Activated B cell treated with CpG ODN at 0.5 μM for 24 hours (primary cell): ENCODE measurements at regions not wholly inside any gene's neighbourhood (a gene's known extent, or its start where the extent isn't known, plus 50 kb on each side); places are given as distances from the start of the nearest gene placed in this dataset.

Experiments used
- ATAC-seq: fragments of 200-7000 bp; cut with Tn5 transposase; one replicate; pipeline ENCODE4 v1.10.0; 2021; ENCODE audit warnings: low read depth, mild to moderate bottlenecking, moderate library complexity
- CTCF ChIA-PET: fragments of 350-600 bp; sonication (Branson Sonifier 250); formaldehyde crosslinking; loops from one replicate; lab custom pipeline; 2021; ENCODE audit warnings: antibody characterized with exemption; lab: Charles Lee
- POLR2A ChIA-PET: fragments of 350-600 bp; sonication (Branson Sonifier 250); formaldehyde crosslinking; loops from one replicate; lab custom pipeline; 2021; ENCODE audit warnings: antibody characterized with exemption; lab: Charles Lee
- DNase-seq: peaks from one replicate; pipeline ENCODE4 v3.0.0; 2022
- H3K27ac Mint-ChIP-seq: one replicate; pipeline ENCODE4 v1.8.0; 2020; ENCODE audit warnings: mixed read lengths
- H3K27me3 Mint-ChIP-seq: one replicate; pipeline ENCODE4 v1.8.0; 2021; ENCODE audit warnings: mixed read lengths
- H3K36me3 Mint-ChIP-seq: one replicate; pipeline ENCODE4 v1.8.0; 2021; ENCODE audit warnings: low read depth, mixed read lengths
- H3K4me1 Mint-ChIP-seq: one replicate; pipeline ENCODE4 v1.8.0; 2021; ENCODE audit warnings: mixed read lengths
- H3K4me3 Mint-ChIP-seq: one replicate; pipeline ENCODE4 v1.8.0; 2020; ENCODE audit warnings: mild to moderate bottlenecking, mixed read lengths
- H3K9me3 Mint-ChIP-seq: one replicate; pipeline ENCODE4 v1.8.0; 2020; ENCODE audit warnings: mixed read lengths
- CTCF ChIP-seq: fragments of 200-600 bp; IDR thresholded peaks from one replicate; pipeline ENCODE4 v1.8.0; 2022; ENCODE audit warnings: antibody characterized with exemption, mild to moderate bottlenecking
- intact Hi-C: fragments of 100-400 bp; cut with micrococcal nuclease; formaldehyde crosslinking; loops from one replicate; pipeline ENCODE4 v1.15.1; 2024

GRCh38 chr3:162278834-162279233 is 782.2 kb downstream of the OTOL1 start:
- ChIA-PET CTCF (no interaction called here), POLR2A (no interaction called here)
- DNase-seq = no peak
- H3K27me3 Mint-ChIP-seq = no peaks in the 10 kb centered on the region
- ATAC-seq = no peak
- no peaks in the 10 kb centered on the region for H3K36me3 Mint-ChIP-seq
- no peak overlapping the region for H3K4me3 Mint-ChIP-seq
- no peak for TF ChIP-seq CTCF
- H3K9me3 Mint-ChIP-seq = peaks cover 11% of the 10 kb centered on the region
- H3K27ac Mint-ChIP-seq = no peak overlapping the region
- intact Hi-C loops = no loop called here
- H3K4me1 Mint-ChIP-seq = no peaks in the 10 kb centered on the region

- ChIA-PET CTCF (no interaction called here), POLR2A (no interaction called here)
- DNase-seq (no peak), ATAC-seq (no peak)
- TF ChIP-seq CTCF = no peak
- Mint-ChIP-seq H3K9me3 (peaks cover 5% of the 10 kb centered on the region), H3K36me3 (no peaks in the 10 kb centered on the region), H3K27me3 (no peaks in the 10 kb centered on the region), H3K27ac (no peak overlapping the region), H3K4me3 (no peak overlapping the region), H3K4me1 (no peaks in the 10 kb centered on the region)
- intact Hi-C loops = no loop called here
Measured at GRCh38 chr3:162285259-162285658, 788.7 kb downstream of the OTOL1 start.

GRCh38 chr3:162287600-162287999 is 791.0 kb downstream of the OTOL1 start:
- peaks cover 3% of the 10 kb centered on the region for H3K9me3 Mint-ChIP-seq
- no peaks in the 10 kb centered on the region for H3K36me3 Mint-ChIP-seq
- POLR2A ChIA-PET = no interaction called here
- H3K4me1 Mint-ChIP-seq = no peaks in the 10 kb centered on the region
- TF ChIP-seq CTCF = no peak
- CTCF ChIA-PET = no interaction called here
- ATAC-seq (no peak), DNase-seq (no peak)
- intact Hi-C loops = no loop called here
- no peak overlapping the region for H3K4me3 Mint-ChIP-seq
- no peak overlapping the region for H3K27ac Mint-ChIP-seq
- no peaks in the 10 kb centered on the region for H3K27me3 Mint-ChIP-seq

GRCh38 chr3:162292409-162292808 is 795.8 kb downstream of the OTOL1 start:
- Mint-ChIP-seq H3K27me3 (no peaks in the 10 kb centered on the region), H3K36me3 (no peaks in the 10 kb centered on the region), H3K9me3 (peaks cover 3% of the 10 kb centered on the region), H3K4me3 (no peak overlapping the region), H3K4me1 (no peaks in the 10 kb centered on the region), H3K27ac (no peak overlapping the region)
- TF ChIP-seq CTCF = no peak
- ChIA-PET CTCF (no interaction called here), POLR2A (no interaction called here)
- intact Hi-C loops = no loop called here
- DNase-seq = no peak
- ATAC-seq = no peak

GRCh38 chr3:162295323-162295983 is 798.8 kb downstream of the OTOL1 start:
- Mint-ChIP-seq H3K4me1 (no peaks in the 10 kb centered on the region), H3K27me3 (no peaks in the 10 kb centered on the region), H3K27ac (no peak overlapping the region), H3K4me3 (no peak overlapping the region), H3K36me3 (no peaks in the 10 kb centered on the region), H3K9me3 (peaks cover 3% of the 10 kb centered on the region)
- ChIA-PET CTCF (no interaction called here), POLR2A (no interaction called here)
- no peak for TF ChIP-seq CTCF
- intact Hi-C loops = no loop called here
- DNase-seq = no peak
- ATAC-seq = no peak
